Keratinocyte (primary cell): ENCODE measurements at regions not wholly inside any gene's neighbourhood (a gene's known extent, or its start where the extent isn't known, plus 50 kb on each side); places are given as distances from the start of the nearest gene placed in this dataset.
"Not testable (repeated sequence)": the region's sequence is repeated elsewhere in the genome, so short reads cannot be mapped to it uniquely, and the experiment has no call there.

ENCODE experiments used
- CTCF ChIP-seq, 3 experiments: IDR thresholded peaks in 1 of 3; conservative IDR thresholded peaks in 1 of 3; optimal IDR thresholded peaks in 1 of 3; 2 replicates in 2 of 3; 3 replicates in 1 of 3; pipeline versions ENCODE3 to v1.5.1; 2011; ENCODE audit warnings: low read length in 3 of 3, mild to moderate bottlenecking in 3 of 3, moderate library complexity in 2 of 3, control low read depth in 1 of 3, inconsistent platforms in 1 of 3; ENCODE audit not compliant: insufficient read depth in 2 of 3; ENCODE audit errors: extremely low read depth in 1 of 3
- EZH2 ChIP-seq: IDR thresholded peaks from one replicate; pipeline ENCODE4 v1.6.1; 2012; ENCODE audit warnings: inconsistent platforms, mild to moderate bottlenecking, low read length, moderate library complexity

GRCh38 chr6:44017307-44017706 lies 109.9 kb downstream of the MRPL14 start:
- not testable (repeated sequence) for TF ChIP-seq CTCF (optimal IDR thresholded peaks at IDR 0.05 in 1 of 3, IDR thresholded peaks at IDR 0.05 in 1 of 3, conservative IDR thresholded peaks at IDR 0.05 in 1 of 3; ENCODE audit: extremely low read depth in 1 of 3, insufficient read depth in 2 of 3, low read length in 3 of 3); EZH2
